ENCODE measurements at regions not wholly inside any gene's neighbourhood (a gene's known extent, or its start where the extent isn't known, plus 50 kb on each side); places are given as distances from the start of the nearest gene placed in this dataset.

DNA sequence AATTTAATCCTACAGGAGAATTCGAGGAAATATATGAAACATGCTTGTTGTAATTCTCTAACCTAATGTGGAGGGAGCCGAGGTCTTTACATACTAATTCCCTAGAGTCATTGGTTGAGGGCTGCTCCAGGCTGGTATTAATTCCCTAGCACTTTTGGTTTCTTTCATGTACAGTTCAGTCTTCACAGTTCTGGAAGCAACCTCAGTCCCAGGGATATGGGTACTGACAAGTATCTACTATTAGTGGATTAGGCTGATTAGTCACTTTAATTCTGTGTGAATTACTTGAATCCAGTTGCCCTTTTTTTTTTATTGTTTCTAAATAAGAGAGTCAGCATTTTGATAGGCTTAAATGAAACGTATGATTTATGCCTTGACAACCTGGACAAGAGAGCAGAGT, 172.3 kb upstream of the HTR2A start:
- 73% methylated on average over 3 of the region's 3 CpGs for WGBS
- no peaks in the 10 kb centered on the region for H3K4me1 ChIP-seq
- intact Hi-C loops (cut with DNase I) = no loop called here
- H3K9me3 ChIP-seq = peaks cover 0 to 9% (median under 1%) of the 10 kb centered on the region in 4 donors
- DNase-seq (ENCODE audit: extremely low spot score) = no peak
- H3K4me3 ChIP-seq = no peak overlapping the region
- TF ChIP-seq EP300 (IDR thresholded peaks at IDR 0.05) (no peak), POLR2A (IDR thresholded peaks at IDR 0.05; ENCODE audit: low read depth) (no peak), POLR2AphosphoS5 (IDR thresholded peaks at IDR 0.05) (no peak)
- TF ChIP-seq, protein P1, sequence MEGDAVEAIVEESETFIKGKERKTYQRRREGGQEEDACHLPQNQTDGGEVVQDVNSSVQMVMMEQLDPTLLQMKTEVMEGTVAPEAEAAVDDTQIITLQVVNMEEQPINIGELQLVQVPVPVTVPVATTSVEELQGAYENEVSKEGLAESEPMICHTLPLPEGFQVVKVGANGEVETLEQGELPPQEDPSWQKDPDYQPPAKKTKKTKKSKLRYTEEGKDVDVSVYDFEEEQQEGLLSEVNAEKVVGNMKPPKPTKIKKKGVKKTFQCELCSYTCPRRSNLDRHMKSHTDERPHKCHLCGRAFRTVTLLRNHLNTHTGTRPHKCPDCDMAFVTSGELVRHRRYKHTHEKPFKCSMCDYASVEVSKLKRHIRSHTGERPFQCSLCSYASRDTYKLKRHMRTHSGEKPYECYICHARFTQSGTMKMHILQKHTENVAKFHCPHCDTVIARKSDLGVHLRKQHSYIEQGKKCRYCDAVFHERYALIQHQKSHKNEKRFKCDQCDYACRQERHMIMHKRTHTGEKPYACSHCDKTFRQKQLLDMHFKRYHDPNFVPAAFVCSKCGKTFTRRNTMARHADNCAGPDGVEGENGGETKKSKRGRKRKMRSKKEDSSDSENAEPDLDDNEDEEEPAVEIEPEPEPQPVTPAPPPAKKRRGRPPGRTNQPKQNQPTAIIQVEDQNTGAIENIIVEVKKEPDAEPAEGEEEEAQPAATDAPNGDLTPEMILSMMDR (IDR thresholded peaks at IDR 0.05) = no peak
- H3K27ac ChIP-seq (replicated peaks in 1 of 4) = no peak overlapping the region
- no peaks in the 10 kb centered on the region for H3K27me3 ChIP-seq
- no peaks in the 10 kb centered on the region for H3K36me3 ChIP-seq

DNA sequence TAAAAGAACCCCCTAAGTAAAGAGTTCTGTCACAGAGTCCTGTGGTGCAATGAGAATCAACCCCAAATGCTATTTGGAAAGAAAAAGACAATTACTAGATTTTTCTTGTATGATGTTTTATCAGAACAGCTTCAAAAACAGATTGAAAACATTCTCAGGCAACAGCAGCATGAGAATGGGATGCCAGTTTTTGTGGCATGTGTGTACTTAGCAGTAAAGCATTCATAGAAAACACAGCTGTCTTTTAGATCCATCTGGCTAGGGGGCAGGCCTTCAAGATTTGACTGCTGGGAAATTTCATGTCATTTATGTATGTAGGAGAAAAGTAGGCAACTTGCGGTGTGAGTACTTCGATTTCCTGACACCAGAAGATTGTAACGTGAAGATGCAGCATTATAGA, 170.5 kb upstream of the HTR2A start:
- DNase-seq (ENCODE audit: extremely low spot score) = no peak
- Histone ChIP-seq H3K27me3 (no peaks in the 10 kb centered on the region), H3K36me3 (no peaks in the 10 kb centered on the region), H3K27ac (replicated peaks in 1 of 4) (no peak overlapping the region), H3K4me3 (no peak overlapping the region), H3K9me3 (peaks cover 0 to 12% (median 0%) of the 10 kb centered on the region in 4 donors), H3K4me1 (no peaks in the 10 kb centered on the region)
- intact Hi-C loops (cut with DNase I) = no loop called here
- WGBS = 92% methylated on average over 3 of the region's 3 CpGs
- no peak for TF ChIP-seq POLR2AphosphoS5 (IDR thresholded peaks at IDR 0.05)
- TF ChIP-seq, protein P1 (IDR thresholded peaks at IDR 0.05) = no peak
- no peak for TF ChIP-seq POLR2A (IDR thresholded peaks at IDR 0.05; ENCODE audit: low read depth)
- no peak for TF ChIP-seq EP300 (IDR thresholded peaks at IDR 0.05)

DNA sequence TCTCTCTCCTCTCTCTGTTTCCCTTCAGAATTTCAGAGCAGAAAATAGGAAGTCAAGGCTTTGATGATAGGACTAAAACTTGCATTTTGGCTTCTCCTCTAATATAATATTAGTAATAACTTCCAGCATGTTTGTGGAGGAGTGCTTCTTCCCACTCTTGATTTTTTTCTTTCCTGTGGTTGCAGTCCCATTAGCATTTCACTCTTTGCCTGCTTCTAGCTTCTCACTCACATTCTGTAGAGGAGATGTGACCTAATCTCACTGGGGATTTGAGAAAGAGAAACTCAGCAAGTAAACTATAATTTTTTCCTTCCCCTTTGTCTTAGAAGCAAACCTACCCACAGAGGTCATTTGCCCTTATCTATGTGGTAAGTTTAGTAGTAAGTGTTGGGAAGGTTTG, 169.4 kb upstream of the HTR2A start:
- no peak overlapping the region for H3K27ac ChIP-seq (replicated peaks in 1 of 4)
- TF ChIP-seq POLR2A (IDR thresholded peaks at IDR 0.05; ENCODE audit: low read depth) (no peak), POLR2AphosphoS5 (IDR thresholded peaks at IDR 0.05) (no peak), EP300 (IDR thresholded peaks at IDR 0.05) (no peak)
- TF ChIP-seq, protein P1 (IDR thresholded peaks at IDR 0.05) = no peak
- no peak for DNase-seq (ENCODE audit: extremely low spot score)
- H3K9me3 ChIP-seq = peaks cover 0 to 13% (median 0%) of the 10 kb centered on the region in 4 donors
- no peak overlapping the region for H3K4me3 ChIP-seq
- H3K27me3 ChIP-seq = no peaks in the 10 kb centered on the region
- intact Hi-C loops (cut with DNase I) = no loop called here
- H3K36me3 ChIP-seq = no peaks in the 10 kb centered on the region
- H3K4me1 ChIP-seq = no peaks in the 10 kb centered on the region

DNA sequence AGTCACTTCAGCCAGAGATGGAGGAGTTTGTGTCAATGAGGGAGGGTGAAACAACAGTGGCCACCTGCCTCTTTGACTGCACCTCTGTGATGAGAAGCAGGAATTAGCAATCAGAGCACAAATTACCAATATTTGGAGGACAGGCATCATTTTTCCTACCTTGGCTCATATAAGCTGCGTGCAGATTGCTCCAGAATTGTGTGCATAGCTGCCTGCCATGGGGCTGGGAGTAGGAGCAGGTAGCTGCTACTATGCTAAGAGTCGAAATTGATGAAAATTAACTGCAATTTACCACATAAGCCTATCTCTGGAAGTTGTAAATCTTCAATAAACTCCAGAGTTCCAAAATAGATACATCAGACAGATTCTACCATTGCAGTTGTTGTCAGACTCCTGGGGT, 167.5 kb upstream of the HTR2A start:
- Histone ChIP-seq H3K4me3 (no peak overlapping the region), H3K4me1 (no peaks in the 10 kb centered on the region), H3K27ac (replicated peaks in 1 of 4) (no peak overlapping the region), H3K36me3 (no peaks in the 10 kb centered on the region), H3K27me3 (no peaks in the 10 kb centered on the region), H3K9me3 (peaks cover 0 to 13% (median 6%) of the 10 kb centered on the region in 4 donors)
- TF ChIP-seq POLR2AphosphoS5 (IDR thresholded peaks at IDR 0.05) = no peak
- no peak for TF ChIP-seq EP300 (IDR thresholded peaks at IDR 0.05)
- TF ChIP-seq, protein P1 (IDR thresholded peaks at IDR 0.05) = no peak
- TF ChIP-seq POLR2A (IDR thresholded peaks at IDR 0.05; ENCODE audit: low read depth) = no peak
- DNase-seq (ENCODE audit: extremely low spot score) = no peak
- intact Hi-C loops (cut with DNase I) = no loop called here
- WGBS = 91% methylated on average over 2 of the region's 2 CpGs

DNA sequence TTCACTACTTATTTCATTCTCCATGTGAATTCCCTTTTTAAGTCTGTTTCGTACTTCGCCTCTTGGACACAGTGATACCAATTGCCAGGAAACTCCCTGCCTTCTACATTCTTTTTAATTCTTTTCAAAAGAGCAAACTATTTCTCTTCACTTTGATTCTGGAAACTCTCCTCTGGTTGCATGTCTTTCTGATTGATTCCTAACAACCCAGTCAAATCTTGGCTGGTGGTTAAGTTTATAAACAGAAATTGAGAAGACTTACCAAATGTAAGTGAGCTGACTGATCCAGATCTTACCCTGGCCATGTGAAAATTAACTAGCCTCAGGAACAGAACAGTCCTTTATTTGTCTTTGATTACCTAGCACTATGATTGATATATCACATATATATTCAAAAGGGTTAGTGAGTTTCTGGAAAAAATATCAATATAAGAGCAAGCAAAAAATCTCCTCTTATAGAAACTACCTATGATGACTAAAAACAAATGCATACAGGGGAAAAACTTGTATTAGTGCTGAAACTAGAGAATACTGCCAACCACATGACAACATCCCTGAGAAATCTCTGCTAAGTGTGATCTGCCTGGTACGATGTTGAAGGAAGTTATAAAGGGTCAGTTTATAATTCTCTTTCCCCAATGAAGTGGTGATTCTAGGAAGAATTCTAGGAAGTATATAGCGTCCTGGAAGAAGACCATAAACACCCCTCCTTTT, 152.6 kb upstream of the HTR2A start:
- Histone ChIP-seq H3K27ac (replicated peaks in 1 of 4) (no peak overlapping the region), H3K4me1 (peaks cover 0 to 11% (median 5%) of the 10 kb centered on the region in 4 donors), H3K36me3 (no peaks in the 10 kb centered on the region), H3K27me3 (no peaks in the 10 kb centered on the region), H3K4me3 (no peak overlapping the region), H3K9me3 (no peaks in the 10 kb centered on the region)
- 47% methylated on average over 4 of the region's 4 CpGs for WGBS
- TF ChIP-seq POLR2A (IDR thresholded peaks at IDR 0.05; ENCODE audit: low read depth) (no peak), POLR2AphosphoS5 (IDR thresholded peaks at IDR 0.05) (no peak), EP300 (IDR thresholded peaks at IDR 0.05) (no peak)
- TF ChIP-seq, protein P1 (IDR thresholded peaks at IDR 0.05) = no peak
- intact Hi-C loops (cut with DNase I) = no loop called here
- no peak for DNase-seq (ENCODE audit: extremely low spot score)

Data from esophagus muscularis mucosa (tissue), 4 donors.